Stomach smooth muscle (tissue), 2 donors: ENCODE measurements at regions not wholly inside any gene's neighbourhood (a gene's known extent, or its start where the extent isn't known, plus 50 kb on each side); places are given as distances from the start of the nearest gene placed in this dataset.
"Not testable (repeated sequence)": the region's sequence is repeated elsewhere in the genome, so short reads cannot be mapped to it uniquely, and the experiment has no call there.

Experiments
- H3K27ac ChIP-seq: one replicate; pipeline ENCODE4 v1.7.0; 2013; ENCODE audit warnings: mild to moderate bottlenecking, low read length, inconsistent platforms
- H3K27me3 ChIP-seq, 2 donors: one replicate each; pipeline ENCODE4 v1.7.0; 2013; ENCODE audit warnings: low read length in 2 of 2; ENCODE audit not compliant: insufficient read depth in 2 of 2, control insufficient read depth in 1 of 2
- H3K36me3 ChIP-seq, 2 donors: one replicate each; pipeline ENCODE4 v1.7.0; 2013; ENCODE audit warnings: low read length in 2 of 2; ENCODE audit not compliant: control insufficient read depth in 2 of 2, insufficient read depth in 2 of 2
- H3K4me1 ChIP-seq: one replicate; pipeline ENCODE4 v1.7.0; 2013; ENCODE audit warnings: low read length; ENCODE audit not compliant: control insufficient read depth, insufficient read depth
- H3K4me3 ChIP-seq, 2 donors: one replicate each; pipeline ENCODE4 v1.7.0; 2013; ENCODE audit warnings: low read length in 2 of 2
- H3K9ac ChIP-seq, 2 donors: one replicate each; pipeline ENCODE4 v1.7.0; 2013; ENCODE audit warnings: low read length in 2 of 2, mild to moderate bottlenecking in 1 of 2
- H3K9me3 ChIP-seq, 2 donors: one replicate each; pipeline ENCODE4 v1.7.0; 2013; ENCODE audit warnings: low read length in 2 of 2; ENCODE audit not compliant: control insufficient read depth in 2 of 2
- donor health status: healthy.
- donor health status: Pancreatic carcinoma.

DNA sequence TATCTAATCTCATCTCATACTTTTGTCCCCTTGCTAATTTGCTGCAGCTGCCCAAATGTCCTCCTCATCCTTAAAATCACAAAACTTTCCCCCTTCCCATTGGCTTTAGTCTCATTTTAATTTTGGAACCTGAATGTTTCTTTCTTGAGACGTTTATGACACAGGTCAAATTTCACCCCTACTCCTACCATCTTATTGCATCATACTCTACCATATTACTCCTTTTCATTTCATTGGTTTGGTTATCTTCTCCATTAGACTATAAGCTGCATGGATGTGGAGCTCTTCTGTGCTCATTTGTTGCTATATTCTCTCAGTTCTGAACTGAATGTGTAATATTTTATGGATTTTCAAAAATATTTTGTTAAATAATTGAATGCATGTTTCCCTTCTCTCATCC is 688.6 kb downstream of the CBLN4 start:
- Histone ChIP-seq H3K27me3 (no peaks in the 10 kb centered on the region), H3K4me3 (no peak overlapping the region), H3K4me1 (no peaks in the 10 kb centered on the region), H3K27ac (no peak overlapping the region), H3K9me3 (no peaks in the 10 kb centered on the region), H3K9ac (no peak overlapping the region), H3K36me3 (no peaks in the 10 kb centered on the region)

DNA sequence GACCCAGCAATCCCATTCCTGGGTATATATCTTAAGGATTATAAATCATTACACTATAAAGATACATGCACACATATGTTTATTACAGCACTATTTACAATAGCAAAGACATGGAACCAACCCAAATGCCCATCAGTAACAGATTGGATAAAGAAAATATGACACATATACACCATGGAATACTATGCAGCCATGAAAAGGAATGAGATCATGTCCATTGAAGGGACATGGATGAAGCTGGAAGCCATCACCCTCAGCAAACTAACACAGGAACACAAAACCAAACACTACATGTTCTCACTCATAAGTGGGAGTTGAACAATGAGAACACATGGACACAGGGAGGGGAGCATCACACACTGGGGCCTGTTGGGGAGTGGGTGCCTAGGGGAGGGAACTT is 694.5 kb downstream of the CBLN4 start:
- not testable (repeated sequence) for H3K4me1 ChIP-seq, H3K9me3 ChIP-seq, H3K27ac ChIP-seq, H3K4me3 ChIP-seq, H3K9ac ChIP-seq, H3K36me3 ChIP-seq, H3K27me3 ChIP-seq

DNA sequence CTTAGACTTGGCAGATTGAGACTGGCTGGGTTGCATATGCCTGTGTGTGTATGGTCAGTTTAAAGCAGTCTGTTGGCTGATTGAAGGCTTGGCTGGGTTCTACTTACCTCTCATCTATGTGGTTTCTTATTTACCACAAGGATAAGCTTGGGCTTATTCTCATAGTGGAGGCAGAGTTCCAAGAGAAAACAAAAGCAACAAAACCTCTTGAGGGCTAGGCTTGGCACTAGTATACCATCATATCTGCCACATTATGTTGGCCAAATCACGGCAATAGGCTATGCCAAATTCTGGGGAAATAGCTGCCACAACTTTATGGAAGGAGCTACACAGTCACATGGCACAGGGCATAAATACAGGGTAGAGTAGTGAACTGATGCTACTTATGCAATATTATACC is 714.1 kb downstream of the CBLN4 start:
- H3K27me3 ChIP-seq: no peaks in the 10 kb centered on the region
- no peaks in the 10 kb centered on the region for H3K4me1 ChIP-seq
- H3K27ac ChIP-seq: no peak overlapping the region
- H3K9ac ChIP-seq: no peak overlapping the region
- no peak overlapping the region for H3K4me3 ChIP-seq
- no peaks in the 10 kb centered on the region for H3K36me3 ChIP-seq
- no peaks in the 10 kb centered on the region for H3K9me3 ChIP-seq

DNA sequence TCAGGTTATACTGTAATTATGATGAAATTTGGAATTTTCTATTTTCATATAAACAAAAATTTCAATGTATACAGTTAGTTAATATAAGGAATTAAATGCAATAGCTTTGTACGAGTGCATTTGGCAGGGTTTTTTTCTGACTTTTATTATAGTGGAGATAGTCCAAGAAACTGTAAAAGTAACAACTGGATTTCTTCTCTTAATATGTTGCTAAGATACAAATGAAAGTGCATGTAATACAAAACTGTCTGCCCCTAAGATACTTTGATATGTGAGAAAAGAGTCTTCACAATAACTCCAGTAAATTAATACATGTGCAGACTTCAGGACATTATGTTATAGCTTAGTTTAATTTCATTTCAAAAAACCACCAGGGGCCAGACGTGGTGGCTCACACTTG is 721.4 kb downstream of the CBLN4 start:
- Histone ChIP-seq H3K9ac (no peak overlapping the region), H3K4me3 (no peak overlapping the region), H3K9me3 (no peaks in the 10 kb centered on the region), H3K27ac (peak overlapping the region; percentile 20), H3K4me1 (no peaks in the 10 kb centered on the region), H3K27me3 (no peaks in the 10 kb centered on the region), H3K36me3 (no peaks in the 10 kb centered on the region)

DNA sequence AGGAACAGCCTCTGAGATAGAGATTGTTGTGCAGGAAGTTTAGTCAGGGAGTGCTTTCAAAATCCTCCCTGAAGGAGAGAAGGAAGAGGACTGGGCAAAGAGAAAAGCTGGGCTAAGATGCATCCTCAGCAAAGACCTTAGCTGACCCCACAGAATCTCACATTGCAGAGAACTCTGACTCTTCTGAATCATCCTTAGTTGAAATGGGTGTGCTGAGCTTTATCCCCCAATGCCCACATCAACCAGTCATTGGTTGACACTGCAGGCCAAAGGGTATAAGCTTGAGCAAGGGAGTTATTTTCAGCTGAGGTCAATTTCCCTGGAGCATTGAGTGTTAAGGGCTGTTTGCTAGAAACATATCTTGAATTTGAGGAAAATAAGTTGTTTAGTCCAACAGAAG is 732.2 kb downstream of the CBLN4 start:
- no peak overlapping the region for H3K9ac ChIP-seq
- H3K4me1 ChIP-seq: no peaks in the 10 kb centered on the region
- no peaks in the 10 kb centered on the region for H3K9me3 ChIP-seq
- H3K27me3 ChIP-seq: no peaks in the 10 kb centered on the region
- H3K36me3 ChIP-seq: no peaks in the 10 kb centered on the region
- no peak overlapping the region for H3K4me3 ChIP-seq
- no peak overlapping the region for H3K27ac ChIP-seq

DNA sequence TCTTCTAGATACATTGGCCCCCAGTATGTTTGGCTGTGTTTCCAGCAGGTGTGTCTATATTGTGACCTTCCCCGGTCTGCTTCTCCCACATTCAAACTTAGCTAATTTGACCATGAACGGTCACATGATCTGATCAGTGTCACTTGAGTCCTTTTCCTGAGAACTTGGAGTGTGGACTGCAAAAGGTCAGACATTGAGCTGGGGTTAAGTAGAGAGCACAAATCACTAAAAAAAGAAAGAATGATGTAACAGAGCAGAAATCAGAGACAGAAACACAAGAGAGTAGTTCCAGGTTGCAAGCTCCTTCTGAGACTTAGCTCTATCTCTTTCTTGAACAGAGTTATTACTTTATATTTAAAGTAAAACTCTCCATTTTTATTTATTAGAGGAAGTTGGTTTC is 733.9 kb downstream of the CBLN4 start:
- Histone ChIP-seq H3K9me3 (no peaks in the 10 kb centered on the region), H3K27ac (no peak overlapping the region), H3K9ac (no peak overlapping the region), H3K4me1 (no peaks in the 10 kb centered on the region), H3K36me3 (no peaks in the 10 kb centered on the region), H3K27me3 (no peaks in the 10 kb centered on the region), H3K4me3 (no peak overlapping the region)

DNA sequence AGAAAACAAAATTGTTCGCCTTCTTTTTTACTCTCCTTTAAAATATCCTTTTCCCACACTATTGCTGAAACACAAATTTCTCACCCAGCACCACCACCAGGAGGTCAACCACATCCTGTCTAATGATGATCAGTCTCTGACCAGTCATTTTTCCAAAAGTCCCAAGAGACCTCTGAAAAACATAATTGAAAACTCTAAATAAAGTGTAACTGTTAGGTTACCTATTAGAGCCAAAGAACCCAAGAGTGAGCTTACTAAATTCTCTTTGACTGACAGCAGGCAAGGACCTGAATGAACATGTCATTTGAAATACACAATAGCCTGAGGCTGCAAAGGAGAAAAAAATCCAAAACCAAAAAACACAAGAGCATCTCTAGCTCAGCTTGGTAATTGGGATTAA is 735.4 kb downstream of the CBLN4 start:
- no peaks in the 10 kb centered on the region for H3K4me1 ChIP-seq
- H3K27ac ChIP-seq: no peak overlapping the region
- no peaks in the 10 kb centered on the region for H3K9me3 ChIP-seq
- no peaks in the 10 kb centered on the region for H3K27me3 ChIP-seq
- no peak overlapping the region for H3K9ac ChIP-seq
- no peaks in the 10 kb centered on the region for H3K36me3 ChIP-seq
- no peak overlapping the region for H3K4me3 ChIP-seq

DNA sequence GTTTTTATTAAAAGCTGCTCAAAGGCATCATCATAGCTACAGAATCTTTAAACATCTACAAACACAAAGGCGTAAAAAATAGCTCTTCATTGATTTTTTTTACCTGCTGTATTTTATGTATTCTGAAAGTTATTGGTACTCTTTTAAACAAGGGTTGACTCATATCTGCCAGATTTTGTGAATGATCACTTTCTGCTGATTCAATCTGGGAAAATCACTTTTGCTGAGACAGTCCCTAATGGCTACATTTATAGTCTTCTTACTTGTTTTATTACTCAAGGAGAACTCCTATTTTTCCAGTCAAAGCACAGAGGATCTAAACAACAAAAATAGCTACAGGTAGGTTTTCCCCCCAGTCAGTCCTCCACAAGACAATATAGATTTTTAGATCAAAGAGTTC is 739.0 kb downstream of the CBLN4 start:
- Histone ChIP-seq H3K9ac (no peak overlapping the region), H3K4me3 (no peak overlapping the region), H3K9me3 (no peaks in the 10 kb centered on the region), H3K36me3 (no peaks in the 10 kb centered on the region), H3K27ac (no peak overlapping the region), H3K4me1 (no peaks in the 10 kb centered on the region), H3K27me3 (no peaks in the 10 kb centered on the region)

DNA sequence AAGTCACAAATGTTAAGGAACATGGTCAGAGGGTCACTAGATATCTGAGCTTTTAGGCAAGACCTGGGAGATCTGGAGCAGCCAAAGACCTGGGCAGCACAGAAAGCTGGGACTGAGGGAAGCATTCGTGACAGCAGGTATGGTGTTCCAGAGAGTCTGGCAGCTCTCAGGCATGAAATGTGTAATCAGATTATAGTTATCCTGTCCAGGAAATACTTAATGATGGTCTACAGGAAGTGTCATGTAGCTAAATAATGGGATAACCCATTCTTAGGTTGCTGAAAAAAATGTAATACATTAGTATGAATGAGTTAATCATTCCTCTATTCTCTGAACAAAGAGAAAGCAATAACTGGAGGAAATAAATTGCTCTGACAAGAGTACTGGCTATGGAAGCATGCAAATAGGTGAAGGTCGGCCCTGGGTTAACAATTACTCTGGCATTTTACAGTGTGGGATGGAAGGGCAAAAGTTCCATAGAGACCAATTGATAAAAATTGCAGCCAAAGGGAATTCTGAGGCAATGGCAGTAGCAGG is 740.5 kb downstream of the CBLN4 start:
- Histone ChIP-seq H3K9ac (no peak overlapping the region), H3K36me3 (no peaks in the 10 kb centered on the region), H3K27ac (no peak overlapping the region), H3K4me1 (no peaks in the 10 kb centered on the region), H3K4me3 (no peak overlapping the region), H3K27me3 (no peaks in the 10 kb centered on the region), H3K9me3 (no peaks in the 10 kb centered on the region)

DNA sequence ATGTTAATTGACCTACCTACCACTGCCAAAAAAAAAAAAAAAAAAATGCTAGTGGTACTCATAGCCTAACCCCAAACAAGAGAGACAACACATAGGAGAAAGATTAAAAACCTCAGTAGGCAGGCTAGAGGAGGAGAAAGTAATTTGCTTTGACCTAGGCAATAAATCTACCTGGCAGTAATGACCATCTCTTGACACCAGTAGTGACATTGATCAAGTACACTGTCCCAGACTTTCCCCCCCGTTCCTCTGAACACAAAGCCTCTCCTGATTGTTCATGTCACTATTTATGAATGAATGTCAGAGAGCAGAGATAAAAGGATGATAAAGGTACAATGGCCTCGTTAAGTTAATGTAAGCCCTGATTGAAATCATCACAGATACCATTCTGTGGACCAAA is 746.8 kb downstream of the CBLN4 start:
- no peak overlapping the region for H3K4me3 ChIP-seq
- H3K9me3 ChIP-seq: no peaks in the 10 kb centered on the region
- H3K36me3 ChIP-seq: no peaks in the 10 kb centered on the region
- no peaks in the 10 kb centered on the region for H3K27me3 ChIP-seq
- no peak overlapping the region for H3K27ac ChIP-seq
- no peak overlapping the region for H3K9ac ChIP-seq
- peaks cover 12% of the 10 kb centered on the region for H3K4me1 ChIP-seq

DNA sequence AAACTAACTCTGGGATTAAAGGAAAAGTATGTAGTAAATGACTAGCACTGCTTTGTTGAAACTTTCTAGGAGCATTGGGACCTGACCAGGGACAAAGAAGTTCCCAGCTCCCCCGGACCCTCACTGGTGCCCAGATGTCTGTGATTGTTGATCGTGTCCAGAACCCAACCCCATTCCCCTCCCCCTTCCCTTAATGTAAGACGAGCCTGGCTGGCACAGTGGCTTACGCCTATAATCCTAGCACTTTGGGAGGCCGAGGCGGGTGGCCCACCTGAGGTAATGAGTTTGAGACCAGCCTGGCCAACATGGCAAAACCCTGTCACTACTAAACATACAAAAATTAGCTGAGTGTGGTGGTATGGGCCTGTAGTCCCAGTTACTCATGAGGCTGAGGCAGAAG is 750.3 kb downstream of the CBLN4 start:
- H3K27me3 ChIP-seq: no peaks in the 10 kb centered on the region
- H3K4me1 ChIP-seq: peaks cover 24% of the 10 kb centered on the region
- H3K9ac ChIP-seq: no peak overlapping the region
- no peaks in the 10 kb centered on the region for H3K36me3 ChIP-seq
- H3K4me3 ChIP-seq: no peak overlapping the region
- H3K27ac ChIP-seq: peak overlapping the region; percentile 64
- no peaks in the 10 kb centered on the region for H3K9me3 ChIP-seq
